HG02840 (cell line): ENCODE measurements at regions not wholly inside any gene's neighbourhood (a gene's known extent, or its start where the extent isn't known, plus 50 kb on each side); places are given as distances from the start of the nearest gene placed in this dataset.
"Not testable (repeated sequence)": the region's sequence is repeated elsewhere in the genome, so short reads cannot be mapped to it uniquely, and the experiment has no call there.

Experiments
- ATAC-seq: cut with Tn5 transposase; IDR thresholded peaks from one replicate; pipeline ENCODE4 v1.9.1; 2021; ENCODE audit warnings: mild to moderate bottlenecking, moderate library complexity, moderate number of reproducible peaks; ENCODE audit not compliant: unreplicated experiment, low FRiP score

GRCh38 chr6:14573703-14574290 is 456.2 kb downstream of the CD83 start:
- no peak for ATAC-seq

GRCh38 chr6:14575961-14576360 is 458.4 kb downstream of the CD83 start:
- no peak for ATAC-seq

- no peak for ATAC-seq
Measured at GRCh38 chr6:14578994-14579393, 461.4 kb downstream of the CD83 start.

- no peak for ATAC-seq
Measured at GRCh38 chr6:14582749-14583148, 465.2 kb downstream of the CD83 start.

- no peak for ATAC-seq
Measured at GRCh38 chr6:14583826-14584225, 466.3 kb downstream of the CD83 start.

GRCh38 chr6:14584450-14584849 is 466.9 kb downstream of the CD83 start:
- no peak for ATAC-seq

GRCh38 chr6:14585689-14586088 is 468.1 kb downstream of the CD83 start:
- ATAC-seq: no peak

GRCh38 chr6:14589175-14589574 is 471.6 kb downstream of the CD83 start:
- no peak for ATAC-seq

- no peak for ATAC-seq
Measured at GRCh38 chr6:14590586-14590985, 473.0 kb downstream of the CD83 start.

GRCh38 chr6:14591998-14592397 is 474.4 kb downstream of the CD83 start:
- ATAC-seq: no peak

- no peak for ATAC-seq
Measured at GRCh38 chr6:14593286-14593685, 475.7 kb downstream of the CD83 start.

GRCh38 chr6:14595751-14596150 is 478.2 kb downstream of the CD83 start:
- ATAC-seq: no peak

- ATAC-seq: no peak
Measured at GRCh38 chr6:14596410-14596809, 478.8 kb downstream of the CD83 start.

GRCh38 chr6:14597090-14597489 is 479.5 kb downstream of the CD83 start:
- ATAC-seq: no peak

- no peak for ATAC-seq
Measured at GRCh38 chr6:14598017-14598864, 480.7 kb downstream of the CD83 start.

GRCh38 chr6:14600306-14600705 is 482.7 kb downstream of the CD83 start:
- not testable (repeated sequence) for ATAC-seq

GRCh38 chr6:14601490-14601889 is 483.9 kb downstream of the CD83 start:
- no peak for ATAC-seq

- ATAC-seq: no peak
Measured at GRCh38 chr6:14606353-14606752, 488.8 kb downstream of the CD83 start.

GRCh38 chr6:14610141-14610540 is 492.6 kb downstream of the CD83 start:
- ATAC-seq: no peak

GRCh38 chr6:14612016-14612980 is 494.7 kb downstream of the CD83 start:
- no peak for ATAC-seq

- no peak for ATAC-seq
Measured at GRCh38 chr6:14614631-14615030, 497.1 kb downstream of the CD83 start.
